GM12878 (cell line): ENCODE measurements at regions not wholly inside any gene's neighbourhood (a gene's known extent, or its start where the extent isn't known, plus 50 kb on each side); places are given as distances from the start of the nearest gene placed in this dataset.

Experiments
- EGR1 ChIP-seq, 2 experiments: IDR thresholded peaks; 1 replicate in 1 of 2; 2 replicates in 1 of 2; pipeline ENCODE4 v1.6.1; 2011 to 2012; ENCODE audit warnings: low read depth in 2 of 2, low read length in 2 of 2, borderline replicate concordance in 1 of 2, mild to moderate bottlenecking in 1 of 2, moderate library complexity in 1 of 2
- SP1 ChIP-seq: IDR thresholded peaks from one replicate; pipeline ENCODE4 v1.6.1; 2011; ENCODE audit warnings: low read depth, low read length

- TF ChIP-seq EGR1 (IDR thresholded peaks at IDR 0.05; ENCODE audit: borderline replicate concordance in 1 of 2, low read depth in 2 of 2, low read length in 2 of 2) = no peak
- no peak for TF ChIP-seq SP1
Measured at GRCh38 chr11:31921081-31921480, 110.0 kb upstream of the PAX6 start.
